ES-I3 (cell line): ENCODE measurements at regions not wholly inside any gene's neighbourhood (a gene's known extent, or its start where the extent isn't known, plus 50 kb on each side); places are given as distances from the start of the nearest gene placed in this dataset.
A peak's percentile ranks its signal among the peaks of the same experiment; 100 is the strongest.

Source experiments
- H3K36me3 ChIP-seq: 2 replicates; pipeline ENCODE4 v1.6.1; 2013; ENCODE audit warnings: mild to moderate bottlenecking, low read length, control low read depth, moderate library complexity; ENCODE audit not compliant: insufficient read depth
- H3K4me1 ChIP-seq: 2 replicates; pipeline ENCODE4 v1.6.1; 2013; ENCODE audit warnings: mild to moderate bottlenecking, control low read depth, low read length; ENCODE audit not compliant: insufficient read depth
- H3K9ac ChIP-seq: 2 replicates; pipeline ENCODE4 v1.6.1; 2013; ENCODE audit warnings: low read depth, mild to moderate bottlenecking, low read length, moderate library complexity
- H3K9me3 ChIP-seq: 2 replicates; pipeline ENCODE4 v1.6.1; 2013; ENCODE audit warnings: mild to moderate bottlenecking, low read length, moderate library complexity; ENCODE audit not compliant: control insufficient read depth, insufficient read depth

GRCh38 chr9:100679834-100680233, 102.0 kb downstream of the CAVIN4 start:
- Histone ChIP-seq H3K9me3 (no peaks in the 10 kb centered on the region), H3K4me1 (no peaks in the 10 kb centered on the region), H3K36me3 (no peaks in the 10 kb centered on the region), H3K9ac (no peak overlapping the region)

- no peak overlapping the region for H3K9ac ChIP-seq
- H3K9me3 ChIP-seq = no peaks in the 10 kb centered on the region
- no peaks in the 10 kb centered on the region for H3K36me3 ChIP-seq
- H3K4me1 ChIP-seq = no peaks in the 10 kb centered on the region
Observed at GRCh38 chr9:100686420-100686819, 108.5 kb downstream of the CAVIN4 start.

GRCh38 chr9:100689635-100690034, 111.8 kb downstream of the CAVIN4 start:
- Histone ChIP-seq H3K9ac (no peak overlapping the region), H3K9me3 (no peaks in the 10 kb centered on the region), H3K4me1 (no peaks in the 10 kb centered on the region), H3K36me3 (no peaks in the 10 kb centered on the region)

GRCh38 chr9:100690438-100690837, 112.6 kb downstream of the CAVIN4 start:
- Histone ChIP-seq H3K36me3 (no peaks in the 10 kb centered on the region), H3K9ac (no peak overlapping the region), H3K9me3 (no peaks in the 10 kb centered on the region), H3K4me1 (no peaks in the 10 kb centered on the region)

GRCh38 chr9:100697339-100697738, 119.5 kb downstream of the CAVIN4 start:
- Histone ChIP-seq H3K4me1 (peaks cover 6% of the 10 kb centered on the region; the same call in 1 of the 2 replicates), H3K9ac (no peak overlapping the region), H3K36me3 (no peaks in the 10 kb centered on the region; the same call in 1 of the 2 replicates), H3K9me3 (no peaks in the 10 kb centered on the region)

- Histone ChIP-seq H3K4me1 (peaks cover 6% of the 10 kb centered on the region; the same call in 1 of the 2 replicates), H3K36me3 (no peaks in the 10 kb centered on the region; the same call in 1 of the 2 replicates), H3K9me3 (no peaks in the 10 kb centered on the region), H3K9ac (no peak overlapping the region)
Observed at GRCh38 chr9:100698945-100699344, 121.1 kb downstream of the CAVIN4 start.

GRCh38 chr9:100699668-100700067, 121.8 kb downstream of the CAVIN4 start:
- H3K9me3 ChIP-seq = no peaks in the 10 kb centered on the region
- no peak overlapping the region for H3K9ac ChIP-seq
- peaks cover 6% of the 10 kb centered on the region; the same call in 1 of the 2 replicates for H3K4me1 ChIP-seq
- H3K36me3 ChIP-seq = no peaks in the 10 kb centered on the region; the same call in 1 of the 2 replicates

GRCh38 chr9:100700689-100701318, 122.9 kb downstream of the CAVIN4 start:
- no peaks in the 10 kb centered on the region for H3K9me3 ChIP-seq
- H3K36me3 ChIP-seq = no peaks in the 10 kb centered on the region; the same call in 1 of the 2 replicates
- peaks cover 6% of the 10 kb centered on the region; the same call in 1 of the 2 replicates for H3K4me1 ChIP-seq
- H3K9ac ChIP-seq = peak overlapping the region; percentile 3; the same call in 1 of the 2 replicates

GRCh38 chr9:100714372-100715099, 136.7 kb downstream of the CAVIN4 start:
- Histone ChIP-seq H3K9me3 (no peaks in the 10 kb centered on the region; the same call in none of the 2 replicates), H3K9ac (no peak overlapping the region), H3K36me3 (no peaks in the 10 kb centered on the region), H3K4me1 (no peaks in the 10 kb centered on the region)

GRCh38 chr9:100715100-100715380, 137.2 kb downstream of the CAVIN4 start:
- Histone ChIP-seq H3K9me3 (no peaks in the 10 kb centered on the region; the same call in none of the 2 replicates), H3K9ac (no peak overlapping the region), H3K36me3 (no peaks in the 10 kb centered on the region), H3K4me1 (no peaks in the 10 kb centered on the region)

- H3K36me3 ChIP-seq = no peaks in the 10 kb centered on the region
- no peak overlapping the region for H3K9ac ChIP-seq
- H3K9me3 ChIP-seq = no peaks in the 10 kb centered on the region
- H3K4me1 ChIP-seq = no peaks in the 10 kb centered on the region
Observed at GRCh38 chr9:100718717-100719116, 140.8 kb downstream of the CAVIN4 start.

- no peaks in the 10 kb centered on the region for H3K36me3 ChIP-seq
- H3K9me3 ChIP-seq = no peaks in the 10 kb centered on the region
- no peak overlapping the region for H3K9ac ChIP-seq
- H3K4me1 ChIP-seq = no peaks in the 10 kb centered on the region
Observed at GRCh38 chr9:100720922-100721321, 143.0 kb downstream of the CAVIN4 start.

GRCh38 chr9:100724886-100725285, 147.0 kb downstream of the CAVIN4 start:
- no peak overlapping the region for H3K9ac ChIP-seq
- no peaks in the 10 kb centered on the region for H3K36me3 ChIP-seq
- H3K4me1 ChIP-seq = peaks cover 3% of the 10 kb centered on the region; the same call in 1 of the 2 replicates
- no peaks in the 10 kb centered on the region for H3K9me3 ChIP-seq

GRCh38 chr9:100725371-100725770, 147.5 kb downstream of the CAVIN4 start:
- H3K9ac ChIP-seq = no peak overlapping the region
- no peaks in the 10 kb centered on the region for H3K36me3 ChIP-seq
- peaks cover 8% of the 10 kb centered on the region; the same call in 1 of the 2 replicates for H3K4me1 ChIP-seq
- no peaks in the 10 kb centered on the region for H3K9me3 ChIP-seq

GRCh38 chr9:100729336-100729895, 151.5 kb downstream of the CAVIN4 start:
- no peaks in the 10 kb centered on the region for H3K36me3 ChIP-seq
- no peaks in the 10 kb centered on the region for H3K9me3 ChIP-seq
- H3K4me1 ChIP-seq = peaks cover 11% of the 10 kb centered on the region; the same call in 1 of the 2 replicates
- H3K9ac ChIP-seq = no peak overlapping the region
